ENCODE measurements at regions not wholly inside any gene's neighbourhood (a gene's known extent, or its start where the extent isn't known, plus 50 kb on each side); places are given as distances from the start of the nearest gene placed in this dataset.

GRCh38 chr10:130902471-130902870 is 409.1 kb downstream of the TCERG1L start:
- no peak for DNase-seq (ENCODE audit: low read depth)

- DNase-seq (ENCODE audit: low read depth) = no peak
These were observed 408.6 kb downstream of the TCERG1L start for GRCh38 chr10:130902929-130903328.

DNA sequence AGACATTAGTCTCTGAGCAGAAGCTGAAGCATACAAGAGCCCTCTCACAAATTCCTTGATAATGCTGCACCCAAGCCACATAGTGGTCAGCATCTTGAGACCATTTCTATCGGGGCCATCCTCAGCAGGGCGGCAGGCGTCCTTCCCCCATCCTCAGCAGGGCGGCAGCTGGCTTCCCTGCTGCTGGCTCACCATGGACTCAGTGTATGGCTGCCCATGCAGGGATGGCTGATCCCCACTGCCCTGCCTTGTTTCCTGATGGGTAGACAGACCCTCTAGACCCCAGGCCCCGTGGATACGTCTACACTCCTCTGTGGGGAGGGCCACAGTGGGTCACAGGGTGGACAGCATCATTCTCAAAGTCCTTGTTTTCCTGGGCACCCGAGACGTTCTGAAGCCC is 406.8 kb downstream of the TCERG1L start:
- DNase-seq (ENCODE audit: low read depth) = no peak

DNA sequence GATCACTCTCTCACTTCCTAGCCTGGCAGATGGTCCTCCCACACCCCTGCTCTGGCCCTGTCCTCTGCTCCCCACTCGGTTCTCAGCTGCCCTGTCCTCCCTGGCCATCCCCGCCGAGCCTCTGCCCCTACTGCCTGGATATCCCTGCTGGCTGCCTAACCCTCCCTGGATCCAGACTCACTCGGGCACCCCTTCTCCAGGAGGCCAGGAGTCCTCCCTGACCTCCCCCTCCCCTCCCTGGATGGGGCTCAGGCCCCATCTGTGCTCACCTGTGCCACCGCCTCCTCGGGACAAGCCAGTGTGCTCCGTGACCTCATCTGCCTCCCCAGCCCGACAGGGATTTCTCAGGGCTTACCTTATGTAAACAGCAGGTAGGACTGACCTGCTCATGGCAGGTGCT is 406.1 kb downstream of the TCERG1L start:
- DNase-seq (ENCODE audit: low read depth) = no peak

DNA sequence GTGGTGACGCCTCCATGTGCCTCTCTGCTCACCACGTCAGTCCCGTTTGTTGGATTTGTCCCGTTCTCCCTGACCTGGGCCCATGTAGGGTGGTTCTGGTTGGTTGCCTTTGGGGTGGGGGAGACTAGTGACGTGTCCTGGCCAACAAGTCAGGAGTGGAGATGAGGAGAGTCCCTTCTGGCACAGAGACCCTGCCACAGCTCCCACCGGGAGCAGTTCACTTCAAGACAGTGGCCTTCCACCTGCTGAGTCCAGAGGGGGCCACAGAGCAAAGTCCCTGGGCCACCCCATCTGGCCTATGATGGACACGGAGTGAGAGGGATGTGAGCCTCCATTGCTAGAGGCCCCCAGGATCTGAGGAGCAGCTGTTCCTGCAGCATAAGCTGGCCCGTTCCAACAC is 405.6 kb downstream of the TCERG1L start:
- DNase-seq (ENCODE audit: low read depth) = no peak

DNA sequence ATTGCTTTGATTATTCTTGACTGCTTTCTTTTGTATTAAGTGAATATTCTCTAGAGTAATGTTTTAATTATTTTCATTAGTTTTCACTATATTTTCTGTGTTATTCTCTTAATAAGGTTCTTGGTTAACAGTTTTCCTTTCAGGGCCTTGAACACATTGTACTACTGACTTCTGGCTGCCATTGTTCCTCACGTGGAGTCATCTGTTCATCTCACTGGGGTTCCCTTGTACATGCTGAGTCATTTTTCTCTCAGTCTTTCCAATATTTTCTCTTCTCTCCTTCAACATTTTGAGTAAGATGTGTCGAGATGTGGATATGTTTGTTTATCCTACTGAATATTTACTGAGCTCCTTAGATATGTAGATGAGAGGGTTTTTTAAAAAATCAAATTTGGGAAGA is 400.7 kb downstream of the TCERG1L start:
- DNase-seq (ENCODE audit: low read depth) = no peak

DNA sequence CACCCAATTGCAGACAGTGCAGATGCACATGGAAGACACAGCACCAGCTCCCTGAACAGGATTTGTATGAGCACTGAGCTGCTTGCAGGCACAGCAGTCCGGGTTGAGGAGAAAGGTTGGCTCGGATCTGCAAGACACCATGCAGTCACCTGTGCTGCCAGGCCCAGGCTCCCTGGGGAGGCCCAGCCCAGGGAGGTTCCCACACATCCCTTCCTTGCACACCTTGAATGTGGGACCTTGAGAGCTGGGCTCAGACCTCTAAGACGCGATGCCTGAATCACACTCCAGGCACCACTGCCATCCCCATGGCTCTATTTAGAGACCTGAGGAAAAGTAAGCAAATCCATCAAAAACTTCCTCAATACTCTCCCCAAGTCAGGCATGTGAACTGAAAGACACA is 397.7 kb downstream of the TCERG1L start:
- DNase-seq (ENCODE audit: low read depth) = no peak

GRCh38 chr10:130914367-130914766 is 397.2 kb downstream of the TCERG1L start:
- DNase-seq (ENCODE audit: low read depth) = no peak

DNA sequence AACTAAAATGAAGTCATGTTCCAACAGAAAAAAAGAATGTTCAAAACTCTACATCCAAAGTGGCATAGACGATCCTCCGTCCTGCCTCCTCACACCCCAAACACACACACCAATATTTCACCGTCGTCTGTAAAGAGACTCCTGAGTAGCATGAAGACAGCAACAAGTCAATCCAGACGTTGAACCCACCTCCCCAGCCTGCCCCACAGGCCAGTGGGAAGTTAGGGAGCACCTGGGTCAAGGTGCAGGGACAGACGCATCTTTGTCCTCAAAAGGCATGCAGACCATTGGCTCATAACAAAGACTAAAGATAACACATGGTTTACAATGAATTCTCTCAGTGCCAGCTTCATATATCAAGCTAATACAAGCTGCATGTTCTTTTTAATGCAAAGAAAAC is 396.5 kb downstream of the TCERG1L start:
- no peak for DNase-seq (ENCODE audit: low read depth)

DNA sequence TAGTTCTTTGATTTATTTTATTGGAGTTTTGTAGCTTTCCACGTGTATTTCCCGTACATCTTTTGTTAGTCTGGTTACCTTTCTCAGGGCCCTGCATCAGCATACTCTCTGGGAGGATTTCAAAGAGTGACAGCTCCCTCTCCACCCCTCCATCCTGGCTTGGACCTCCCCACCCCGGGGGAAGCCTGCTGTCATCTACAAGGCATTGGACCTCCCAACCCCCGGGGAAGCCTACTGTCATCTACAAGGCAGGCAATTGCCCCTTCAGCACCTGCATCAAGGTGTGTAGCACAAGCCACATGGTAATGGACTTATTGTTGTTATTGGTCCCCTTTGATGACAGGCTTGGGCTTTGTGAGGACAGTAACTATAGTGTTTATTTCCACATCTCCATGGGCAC is 390.1 kb downstream of the TCERG1L start:
- no peak for DNase-seq (ENCODE audit: low read depth)

DNA sequence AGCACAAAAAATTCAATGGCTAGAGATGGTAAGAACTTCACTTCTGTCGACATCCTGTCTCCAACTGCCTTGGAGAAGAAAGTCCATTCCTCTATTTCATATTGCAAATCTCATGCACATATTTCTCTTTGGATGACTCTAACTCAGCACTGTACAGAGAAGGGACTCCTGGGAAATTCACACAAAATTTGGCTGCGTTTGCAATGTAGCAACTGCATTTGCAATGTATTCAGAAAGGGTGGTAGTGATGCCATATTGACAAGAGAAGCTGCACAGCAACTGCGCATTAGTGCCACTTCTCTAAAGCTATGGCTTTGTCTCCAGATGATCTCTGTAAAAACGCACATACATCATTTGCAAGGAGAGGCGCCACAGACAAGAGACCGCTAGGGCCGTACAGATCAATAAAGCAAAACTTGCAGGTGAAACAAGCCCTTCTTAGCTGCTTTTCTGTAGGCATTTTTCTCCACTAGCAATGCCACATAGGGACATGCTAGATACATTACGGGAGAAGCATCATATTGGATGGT is 389.5 kb downstream of the TCERG1L start:
- no peak for DNase-seq (ENCODE audit: low read depth)

DNA sequence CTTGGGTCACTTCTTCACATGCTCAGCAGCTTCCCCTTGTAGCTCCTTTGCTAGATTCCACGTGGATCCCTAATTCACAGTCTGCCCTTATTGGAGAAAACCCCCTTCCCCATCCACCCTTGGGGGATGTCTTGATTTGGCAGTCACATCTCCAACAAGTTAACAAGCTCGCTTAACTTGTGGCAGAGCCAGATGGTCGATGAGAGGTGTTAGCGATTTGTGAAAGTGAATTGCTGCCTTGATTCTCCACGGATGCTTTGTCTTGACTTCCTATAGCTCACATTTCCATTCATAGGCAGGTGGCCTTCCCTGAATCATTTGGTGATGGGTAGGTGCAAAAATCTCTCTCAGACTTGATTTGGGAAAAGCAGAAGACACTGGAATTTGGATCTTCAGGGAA is 387.9 kb downstream of the TCERG1L start:
- DNase-seq (ENCODE audit: low read depth) = no peak

GRCh38 chr10:130924138-130924819 is 387.2 kb downstream of the TCERG1L start:
- no peak for DNase-seq (ENCODE audit: low read depth)

- DNase-seq (ENCODE audit: low read depth) = no peak
These were observed 385.1 kb downstream of the TCERG1L start for GRCh38 chr10:130926442-130926841.

DNA sequence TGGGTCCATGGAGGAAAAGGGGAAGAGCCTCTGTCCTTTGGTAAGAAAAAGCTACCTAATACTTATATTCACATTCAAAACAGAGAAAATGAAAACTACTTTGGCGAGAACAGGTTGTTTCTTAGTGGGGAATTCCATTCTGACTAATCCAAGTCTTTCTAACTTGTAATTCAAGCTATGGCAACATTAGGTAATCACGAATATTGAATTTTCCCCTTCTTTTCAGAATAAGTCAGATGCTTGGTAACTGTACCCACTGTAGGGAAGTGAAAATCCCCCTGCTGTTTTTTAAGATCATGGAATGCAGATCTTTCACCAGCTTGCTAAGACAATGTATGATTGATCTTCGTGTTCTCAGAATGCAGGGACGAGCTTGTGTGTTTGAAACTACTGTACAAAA is 384.4 kb downstream of the TCERG1L start:
- no peak for DNase-seq (ENCODE audit: low read depth)

DNA sequence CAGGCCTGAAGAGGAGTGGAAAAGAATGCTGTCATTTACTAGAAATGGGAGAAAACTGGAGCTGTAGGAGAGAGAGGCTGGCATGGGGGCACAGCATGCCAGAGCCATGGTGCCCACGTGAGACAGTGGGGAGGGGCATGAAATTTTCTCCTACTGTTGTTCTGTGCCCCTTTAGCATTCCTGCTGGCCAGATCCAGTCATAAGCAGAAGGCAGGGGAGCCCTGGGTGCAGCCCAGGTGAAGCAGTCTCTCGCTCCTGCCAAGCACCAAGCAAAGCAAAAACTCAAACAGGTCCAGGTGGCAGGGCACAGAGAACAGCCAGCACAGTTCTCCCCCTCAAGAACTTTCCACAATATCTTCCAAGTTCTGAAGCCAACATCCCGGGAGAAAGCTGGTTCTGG is 383.2 kb downstream of the TCERG1L start:
- DNase-seq (ENCODE audit: low read depth) = no peak

GRCh38 chr10:130929422-130930325 is 381.8 kb downstream of the TCERG1L start:
- DNase-seq (ENCODE audit: low read depth) = no peak

DNA sequence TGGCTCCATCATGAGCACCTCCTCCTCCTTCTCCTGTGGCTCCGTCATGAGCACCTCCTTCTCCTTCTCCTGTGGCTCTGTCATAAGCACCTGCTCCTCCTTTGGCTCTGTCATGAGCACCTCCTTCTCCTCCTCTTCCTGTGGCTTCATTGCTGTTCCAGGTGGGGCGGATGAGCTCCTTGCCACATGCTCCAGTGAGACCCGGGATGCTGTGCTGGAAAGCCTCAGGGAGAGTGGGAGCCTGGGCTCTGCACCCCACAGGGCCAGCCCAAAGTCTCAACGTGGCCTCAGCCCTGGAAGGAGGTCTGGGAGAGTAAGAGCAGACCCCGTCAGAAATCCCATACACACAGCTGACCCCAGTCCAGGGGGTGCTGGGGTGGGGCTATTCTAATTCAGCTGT is 380.7 kb downstream of the TCERG1L start:
- DNase-seq (ENCODE audit: low read depth) = no peak

GRCh38 chr10:130931256-130931655 is 380.3 kb downstream of the TCERG1L start:
- DNase-seq (ENCODE audit: low read depth) = no peak

GRCh38 chr10:130932326-130933007 is 379.1 kb downstream of the TCERG1L start:
- no peak for DNase-seq (ENCODE audit: low read depth)

DNA sequence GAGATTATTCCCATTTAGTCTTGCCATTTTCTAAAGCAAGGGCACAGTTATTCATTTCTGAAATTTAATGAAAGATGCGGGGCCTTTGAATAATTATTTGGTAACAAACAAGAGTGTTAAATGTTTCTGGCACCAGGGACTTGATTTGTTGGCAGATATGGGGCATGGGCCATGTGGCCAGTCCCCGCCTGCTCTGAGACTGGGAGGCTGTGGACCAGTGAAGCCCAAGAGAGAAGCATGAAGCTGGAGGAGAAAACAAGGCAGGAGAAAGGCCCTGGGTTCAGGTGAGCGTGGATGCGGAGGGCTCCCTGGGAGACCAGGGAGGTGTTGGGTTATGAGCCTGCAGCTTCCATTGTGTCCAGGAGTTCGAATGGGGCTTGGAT is 378.5 kb downstream of the TCERG1L start:
- no peak for DNase-seq (ENCODE audit: low read depth)

GRCh38 chr10:130934293-130935127 is 377.0 kb downstream of the TCERG1L start:
- no peak for DNase-seq (ENCODE audit: low read depth)

Data from activated T-cell treated with anti-CD3 and anti-CD28 coated beads for 48 hours (primary cell).